SK-MEL-5 (cell line): ENCODE measurements at regions not wholly inside any gene's neighbourhood (a gene's known extent, or its start where the extent isn't known, plus 50 kb on each side); places are given as distances from the start of the nearest gene placed in this dataset.
A peak's percentile ranks its signal among the peaks of the same experiment; 100 is the strongest.
"Not testable (repeated sequence)": the region's sequence is repeated elsewhere in the genome, so short reads cannot be mapped to it uniquely, and the experiment has no call there.

ENCODE experiments used
- DNase-seq: peaks from one replicate; pipeline ENCODE4 v3.0.0-alpha.2; 2016; ENCODE audit warnings: low read depth, low spot score
- in situ Hi-C: cut with HindIII; loops from 2 replicates; pipeline ENCODE4 v1.10.0; 2016; ENCODE audit warnings: low sequenced_read_pairs, high pct_unique_total_duplicates, low pct_unique_long_range_greater_than_20kb

DNA sequence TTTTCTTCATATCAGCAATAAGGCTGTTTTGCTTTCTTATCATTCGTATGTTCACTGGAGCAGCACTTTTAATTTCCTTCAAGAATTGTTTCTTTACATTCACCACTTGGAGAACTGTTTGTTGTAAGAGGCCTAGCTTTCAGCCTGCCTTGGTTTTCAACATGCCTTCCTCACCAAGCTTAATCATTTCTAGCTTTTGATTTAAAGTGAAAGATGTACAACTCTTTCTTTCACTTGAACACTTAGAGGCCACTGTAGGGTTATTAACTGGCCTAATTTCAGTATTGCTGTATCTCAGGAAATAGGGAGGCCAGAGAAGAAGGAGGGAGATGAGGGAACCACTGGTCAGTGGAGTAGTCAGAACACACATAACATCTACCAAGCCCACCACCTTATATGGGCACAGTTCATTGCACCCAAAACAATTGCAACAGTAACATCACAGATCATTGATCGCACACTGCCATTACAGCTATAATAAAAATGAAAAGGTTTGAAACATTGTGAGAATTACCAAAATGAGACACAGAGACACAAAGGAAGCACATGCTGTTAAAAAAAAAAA, 181.4 kb upstream of the TUBA3C start:
- DNase-seq: no peak
- in situ Hi-C loops: no loop called here

DNA sequence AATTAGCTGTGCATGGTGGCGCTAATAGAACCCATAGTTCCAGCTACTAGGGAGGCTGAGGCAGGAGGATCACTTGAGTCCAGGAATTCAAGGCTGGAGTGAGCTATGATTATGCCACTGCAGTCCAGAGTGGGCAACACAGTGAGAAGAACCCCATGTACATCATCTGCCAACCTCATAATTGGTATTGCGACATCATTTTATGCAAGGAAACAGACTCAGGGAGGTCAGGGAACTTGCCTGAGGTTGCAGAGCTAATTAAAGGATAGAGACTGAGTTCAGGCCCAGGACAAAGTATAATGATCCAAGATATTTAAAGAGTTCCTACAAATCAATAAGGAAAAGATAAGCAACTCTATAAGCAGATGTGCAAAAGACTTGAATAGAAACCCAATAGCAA, 178.1 kb upstream of the TUBA3C start:
- DNase-seq, in situ Hi-C loops: not testable (repeated sequence)

DNA sequence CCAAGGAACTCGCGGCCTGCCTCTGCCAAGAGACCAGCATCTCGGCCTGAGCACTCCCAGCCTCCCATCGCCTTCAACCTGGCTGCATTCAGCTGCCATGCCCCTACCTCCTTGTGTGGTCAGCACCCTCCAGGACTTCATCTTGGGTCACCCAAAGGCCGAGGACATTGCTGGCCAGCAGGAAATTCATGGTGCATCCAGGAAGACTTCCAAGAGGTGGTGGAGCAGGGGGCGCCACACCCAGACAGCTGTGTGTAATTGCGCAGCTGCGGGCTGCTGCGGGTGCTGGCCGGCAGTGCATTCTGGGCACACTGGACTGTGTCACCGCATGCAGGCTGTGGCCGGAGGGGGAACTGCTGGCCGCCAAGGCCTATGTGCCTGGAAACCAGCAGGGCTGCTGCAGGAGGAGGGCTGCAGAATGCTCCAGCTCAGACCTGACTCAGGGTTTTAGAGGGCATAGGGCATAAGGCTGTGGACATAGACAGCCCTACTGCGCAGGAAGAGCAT, 164.3 kb upstream of the TUBA3C start:
- peak; percentile 4 for DNase-seq
- in situ Hi-C loops: no loop called here

DNA sequence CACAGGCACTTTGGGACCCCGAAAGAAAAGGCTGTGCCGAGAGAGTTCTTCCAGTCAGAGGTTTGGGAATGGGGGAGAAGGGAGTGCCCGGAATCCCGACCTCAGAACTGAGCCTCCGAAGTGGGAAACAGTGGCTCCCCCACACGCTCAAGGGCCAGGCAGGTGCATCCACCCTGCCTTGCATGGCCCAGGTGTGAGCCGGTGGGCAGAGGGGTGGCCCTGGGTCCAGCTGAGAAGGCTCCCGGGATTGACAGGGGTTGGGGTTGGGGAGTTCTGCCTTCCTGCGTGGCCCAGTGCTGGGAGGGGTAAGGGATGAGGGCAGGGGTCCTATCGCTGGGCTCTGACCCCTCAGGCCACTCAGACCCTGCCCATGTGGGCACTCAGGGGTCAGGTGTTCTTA, 163.5 kb upstream of the TUBA3C start:
- no peak for DNase-seq
- in situ Hi-C loops: no loop called here

DNA sequence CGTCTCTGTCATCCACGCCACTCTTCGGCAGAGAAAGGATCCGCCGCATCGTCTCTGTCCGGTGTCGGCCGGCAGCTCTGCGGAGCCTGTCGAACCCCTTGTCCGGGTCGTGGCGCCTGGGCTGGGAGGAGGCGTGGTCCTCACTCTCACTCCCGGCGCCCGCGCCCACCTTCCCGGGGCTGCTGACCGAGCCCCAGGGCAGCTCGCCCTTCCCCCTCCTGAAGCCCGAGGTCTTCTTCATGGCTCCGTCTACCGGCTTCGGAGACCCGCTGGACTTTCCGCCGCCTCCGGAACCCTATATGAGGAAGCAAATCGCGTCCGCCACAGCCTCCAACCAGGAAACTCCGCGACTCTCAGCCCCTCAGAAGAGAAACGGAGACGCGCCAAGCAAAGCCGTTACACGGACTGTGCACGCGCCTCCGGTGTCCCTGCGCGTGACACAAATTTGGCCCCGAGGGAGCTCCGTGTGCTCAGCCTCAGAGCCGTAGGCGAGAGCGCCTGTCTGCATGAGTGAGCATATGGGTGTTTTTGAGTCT, 163.0 kb upstream of the TUBA3C start:
- DNase-seq, in situ Hi-C loops: not testable (repeated sequence)

DNA sequence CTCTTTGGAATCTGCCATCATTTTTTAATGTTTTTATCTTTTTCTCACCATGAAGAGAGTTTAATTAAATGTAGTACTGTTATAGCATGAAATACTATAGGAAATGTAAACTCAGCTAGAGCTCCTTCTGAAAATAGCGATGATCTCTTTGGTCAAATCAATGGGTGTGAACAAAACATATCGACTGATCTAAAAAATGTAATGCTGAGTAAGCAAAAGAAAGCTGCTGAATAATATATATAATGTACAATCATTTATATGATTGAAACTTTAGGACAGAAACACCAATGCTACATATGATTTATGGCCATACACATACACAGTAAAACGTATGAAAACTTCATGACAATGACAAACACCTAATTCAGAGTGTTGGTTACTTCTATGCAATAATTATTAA, 150.8 kb upstream of the TUBA3C start:
- DNase-seq: no peak
- in situ Hi-C loops: no loop called here

DNA sequence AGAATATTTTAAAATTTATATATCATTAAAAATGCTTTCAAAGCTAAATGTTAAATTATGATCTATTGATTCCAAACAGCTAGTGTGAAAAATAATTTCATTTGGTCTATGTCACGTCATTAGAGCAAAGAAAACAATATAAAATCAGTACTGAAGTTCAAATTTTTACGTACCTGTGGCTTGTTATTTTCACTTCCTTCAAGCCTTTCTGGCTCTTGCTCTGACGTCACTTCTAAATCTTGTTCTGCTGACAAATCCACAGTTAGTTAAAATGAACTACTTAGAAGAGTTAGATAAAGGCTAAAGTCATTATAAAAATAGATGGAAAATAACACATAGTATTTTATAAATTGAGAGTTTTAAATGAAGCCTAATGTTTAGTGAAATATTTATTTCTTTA, 147.7 kb upstream of the TUBA3C start:
- in situ Hi-C loops: no loop called here
- no peak for DNase-seq

DNA sequence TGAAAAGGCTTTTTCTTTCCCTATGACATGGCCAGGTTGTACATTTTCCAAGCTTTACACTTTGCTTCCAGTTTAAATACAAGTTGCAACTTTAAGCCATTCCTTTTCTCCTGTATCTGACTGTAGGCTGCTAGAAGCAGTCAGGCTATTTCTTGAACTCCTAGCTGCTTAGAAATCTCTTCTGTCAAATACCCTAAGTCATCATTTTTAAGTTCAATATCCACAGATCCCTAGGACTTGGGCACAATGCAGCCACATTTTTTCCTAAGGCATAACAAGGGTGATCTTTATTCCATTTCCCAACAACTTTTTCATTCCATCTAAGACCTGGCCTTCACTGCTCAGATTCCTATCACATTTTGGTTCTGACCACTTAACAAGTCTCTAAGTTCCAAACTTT, 142.7 kb upstream of the TUBA3C start:
- in situ Hi-C loops: no loop called here
- no peak for DNase-seq

DNA sequence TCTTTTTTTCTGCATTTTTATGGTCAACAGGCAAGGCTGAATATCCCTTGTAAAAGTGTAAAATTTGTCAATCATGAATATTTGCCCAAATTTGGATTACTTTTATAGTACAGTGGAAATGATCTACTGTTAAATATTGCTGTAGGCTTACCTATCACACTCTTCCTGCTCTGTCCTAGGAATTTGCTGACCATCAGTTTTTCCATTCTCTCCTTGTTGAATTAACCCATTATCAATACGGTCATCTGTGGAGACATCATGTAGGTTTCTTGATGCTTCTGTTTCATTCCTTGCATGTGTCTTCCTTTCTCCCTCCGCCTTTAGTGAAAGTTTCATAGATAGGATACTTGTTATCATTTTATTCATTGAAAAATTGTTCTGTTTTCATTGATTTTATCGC, 139.6 kb upstream of the TUBA3C start:
- DNase-seq: no peak
- in situ Hi-C loops: no loop called here

DNA sequence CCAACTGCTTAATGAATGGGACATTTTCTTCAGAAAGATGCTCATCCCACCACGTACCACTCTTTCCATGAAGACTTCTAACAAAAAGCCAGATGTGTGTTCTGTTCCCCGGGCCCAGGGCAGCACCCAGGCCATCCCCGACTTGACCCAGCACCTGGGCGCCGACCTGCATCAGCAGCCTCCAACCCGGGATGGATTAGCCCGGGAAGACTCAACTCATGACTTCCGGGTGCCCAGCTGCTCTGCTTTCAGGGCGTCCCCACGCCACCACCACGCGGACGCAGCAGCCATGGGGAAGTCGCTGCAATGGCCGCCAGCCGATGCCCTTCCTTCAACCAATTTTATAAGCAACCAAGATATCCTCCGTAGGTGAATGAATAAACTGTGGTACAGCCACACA, 123.8 kb upstream of the TUBA3C start:
- no peak for DNase-seq
- in situ Hi-C loops: no loop called here

DNA sequence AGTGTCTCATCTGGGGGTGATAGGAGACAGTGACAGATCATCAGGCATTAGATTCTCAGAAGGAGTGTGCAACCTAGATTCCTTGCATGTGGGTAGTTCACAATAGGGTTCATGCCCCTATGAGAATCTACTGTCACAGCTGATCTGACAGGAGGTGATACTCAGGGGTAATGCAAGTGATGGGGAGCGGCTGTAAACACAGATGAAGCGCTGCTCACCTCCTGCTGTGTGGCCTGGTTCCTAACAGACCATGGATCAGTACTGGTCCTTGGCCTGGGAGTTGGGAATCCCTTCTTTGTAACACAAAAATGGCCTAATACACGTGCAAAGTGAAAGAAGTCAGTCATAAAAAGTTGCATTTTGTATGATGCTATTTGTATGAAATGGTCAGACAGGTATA, 107.6 kb upstream of the TUBA3C start:
- in situ Hi-C loops: no loop called here
- no peak for DNase-seq

DNA sequence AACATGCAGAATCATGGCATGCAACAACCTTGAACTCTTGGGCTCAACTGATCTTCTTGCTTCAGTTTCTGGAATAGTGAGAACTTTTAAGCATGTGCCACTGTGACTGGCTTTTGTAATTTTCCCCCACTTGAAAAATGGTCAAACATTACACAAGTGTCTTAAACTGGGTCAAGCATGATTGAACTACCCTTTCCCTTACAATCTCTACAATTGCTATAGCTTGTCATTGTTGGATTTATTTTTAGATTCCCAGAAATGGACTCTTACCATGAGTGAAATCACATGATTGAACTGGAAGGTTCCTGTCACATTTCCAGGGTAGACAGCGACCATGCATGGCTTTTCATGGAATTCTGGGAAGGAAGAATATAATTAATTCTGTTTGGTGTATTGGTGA, 102.2 kb upstream of the TUBA3C start:
- no peak for DNase-seq
- in situ Hi-C loops: no loop called here

DNA sequence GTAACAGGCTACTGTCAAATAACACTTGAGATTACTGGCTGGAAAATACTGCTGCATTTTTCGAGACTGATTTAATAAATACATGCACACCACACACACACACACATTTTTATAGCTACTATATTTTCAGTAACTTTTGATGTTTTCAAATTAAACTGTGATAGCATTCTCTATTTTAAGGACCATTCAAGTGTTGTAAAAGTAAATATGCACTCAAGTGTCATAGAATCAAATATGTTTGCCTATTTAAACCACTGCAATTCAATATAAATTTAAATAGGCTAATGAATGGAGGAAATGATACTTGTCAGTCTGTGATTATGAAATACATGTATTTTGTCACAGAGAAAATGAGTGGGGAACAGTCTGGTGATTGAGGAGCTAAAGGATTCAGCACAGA, 86.7 kb upstream of the TUBA3C start:
- DNase-seq: no peak
- in situ Hi-C loops: no loop called here

DNA sequence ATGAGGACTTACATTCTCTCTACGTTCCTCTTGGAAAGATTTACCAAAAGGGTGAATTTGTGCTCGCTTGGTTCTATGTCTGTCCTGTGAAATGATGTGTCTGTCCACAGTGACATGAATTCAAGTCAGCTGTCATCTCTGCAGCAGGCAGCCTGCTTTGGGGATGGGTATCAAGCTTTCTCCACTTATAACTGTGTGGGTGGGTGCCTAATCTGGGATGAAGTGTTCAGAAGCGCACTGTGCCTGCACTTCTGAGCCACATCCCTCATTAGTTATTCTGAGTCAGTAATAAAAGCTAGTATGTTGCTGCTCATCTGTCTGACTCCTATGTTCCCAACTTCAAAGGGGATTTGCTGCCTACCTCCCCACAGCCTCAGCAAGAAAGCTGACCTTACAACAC, 86.1 kb upstream of the TUBA3C start:
- in situ Hi-C loops: no loop called here
- DNase-seq: no peak

DNA sequence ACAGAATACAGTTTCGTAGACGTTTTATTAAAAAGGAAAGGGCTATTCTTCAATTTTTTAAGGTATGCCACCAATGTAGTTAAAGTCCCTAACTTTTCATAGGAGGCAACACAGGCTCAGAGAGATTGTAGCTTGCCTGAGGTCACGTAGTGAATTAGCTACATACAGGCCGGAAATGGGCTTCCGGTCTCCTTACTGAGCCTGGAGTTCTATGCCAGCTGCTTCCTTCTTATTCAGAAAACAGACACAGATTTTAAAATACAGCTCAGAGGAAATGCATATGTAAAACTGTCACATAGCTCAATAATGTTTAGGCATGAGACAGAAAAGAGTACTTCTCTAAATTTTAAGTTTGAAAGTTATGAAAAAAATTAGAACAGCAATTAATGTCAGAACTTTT, 85.4 kb upstream of the TUBA3C start:
- in situ Hi-C loops: no loop called here

DNA sequence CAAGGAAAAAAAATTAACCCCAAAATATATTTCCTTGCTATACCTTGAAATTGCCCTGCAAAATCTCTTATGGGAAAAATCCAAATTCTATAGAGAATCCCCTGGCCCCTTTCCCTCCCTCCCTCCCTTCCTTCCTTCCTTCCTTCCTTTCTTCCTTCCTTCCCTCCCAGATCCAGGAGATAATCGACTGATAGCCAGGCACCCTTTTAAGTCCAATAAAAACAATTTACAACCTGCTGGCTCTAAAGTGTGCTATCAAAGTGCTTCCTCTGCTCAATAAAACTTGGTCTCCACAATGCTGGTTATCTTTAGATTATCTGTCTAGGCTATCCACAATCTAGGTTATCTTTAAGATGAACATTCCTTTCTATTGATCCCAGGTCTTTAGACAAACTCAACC, 83.1 kb upstream of the TUBA3C start:
- DNase-seq: no peak
- in situ Hi-C loops: no loop called here

More for the DNA sequence above, 85.4 kb upstream of the TUBA3C start:
- DNase-seq: no peak

DNA sequence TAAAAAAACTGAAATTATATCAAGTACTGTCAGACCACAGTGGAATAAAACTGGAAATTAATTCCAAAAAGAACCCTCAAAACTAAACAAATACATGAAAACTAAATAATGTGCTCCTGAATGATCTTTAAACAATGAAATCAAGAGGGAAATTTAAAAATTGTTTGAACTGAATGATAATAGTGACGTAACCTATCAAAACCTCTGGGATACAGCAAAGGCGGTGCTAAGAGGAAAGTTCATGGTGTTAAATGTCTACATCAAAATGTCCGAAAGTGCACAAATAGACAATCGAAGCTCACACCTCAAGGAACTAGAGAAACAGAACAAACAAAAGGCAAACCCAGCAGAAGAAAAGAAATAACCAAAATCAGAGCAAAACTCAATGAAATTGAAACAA, 70.8 kb upstream of the TUBA3C start:
- DNase-seq: no peak
- in situ Hi-C loops: no loop called here

DNA sequence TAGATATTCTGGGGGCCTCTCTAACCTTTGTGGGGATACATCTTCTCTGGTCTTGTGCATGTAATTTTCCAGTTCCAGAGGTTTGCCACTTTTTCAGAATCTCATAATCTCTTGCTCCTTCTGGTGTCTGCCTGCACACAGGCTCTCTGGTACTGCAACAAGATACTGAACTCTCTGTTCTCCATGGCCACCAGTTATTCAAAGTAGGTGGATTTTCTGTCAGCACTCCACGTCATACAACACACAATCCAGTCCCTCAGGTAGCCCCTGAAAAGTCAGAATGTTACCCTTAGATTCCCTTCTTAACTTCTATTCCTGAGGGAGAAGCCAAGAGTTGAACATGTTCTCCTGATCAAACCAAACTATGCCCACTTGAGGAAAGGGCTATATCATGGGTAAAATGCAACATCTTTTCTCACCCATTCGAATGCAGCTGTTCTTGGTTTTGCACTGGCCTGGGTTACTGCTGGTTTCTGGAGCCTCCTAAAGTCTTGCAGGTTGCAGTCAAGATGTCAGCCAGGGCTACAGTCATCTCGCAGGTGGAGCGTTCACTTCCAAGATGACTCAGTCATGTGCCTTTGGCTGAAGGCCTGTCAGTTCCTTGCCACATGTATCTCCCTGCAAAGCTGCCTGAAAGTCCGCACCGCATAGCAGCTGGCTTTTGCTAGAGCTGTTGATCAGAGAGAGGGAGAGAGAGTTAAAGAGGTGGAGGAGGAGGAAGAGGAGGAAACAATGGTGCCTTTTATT, 57.7 kb upstream of the TUBA3C start:
- in situ Hi-C loops: no loop called here

More for the DNA sequence above, 57.7 kb upstream of the TUBA3C start:
- DNase-seq: no peak
